ENCODE measurements at regions not wholly inside any gene's neighbourhood (a gene's known extent, or its start where the extent isn't known, plus 50 kb on each side); places are given as distances from the start of the nearest gene placed in this dataset.

DNA sequence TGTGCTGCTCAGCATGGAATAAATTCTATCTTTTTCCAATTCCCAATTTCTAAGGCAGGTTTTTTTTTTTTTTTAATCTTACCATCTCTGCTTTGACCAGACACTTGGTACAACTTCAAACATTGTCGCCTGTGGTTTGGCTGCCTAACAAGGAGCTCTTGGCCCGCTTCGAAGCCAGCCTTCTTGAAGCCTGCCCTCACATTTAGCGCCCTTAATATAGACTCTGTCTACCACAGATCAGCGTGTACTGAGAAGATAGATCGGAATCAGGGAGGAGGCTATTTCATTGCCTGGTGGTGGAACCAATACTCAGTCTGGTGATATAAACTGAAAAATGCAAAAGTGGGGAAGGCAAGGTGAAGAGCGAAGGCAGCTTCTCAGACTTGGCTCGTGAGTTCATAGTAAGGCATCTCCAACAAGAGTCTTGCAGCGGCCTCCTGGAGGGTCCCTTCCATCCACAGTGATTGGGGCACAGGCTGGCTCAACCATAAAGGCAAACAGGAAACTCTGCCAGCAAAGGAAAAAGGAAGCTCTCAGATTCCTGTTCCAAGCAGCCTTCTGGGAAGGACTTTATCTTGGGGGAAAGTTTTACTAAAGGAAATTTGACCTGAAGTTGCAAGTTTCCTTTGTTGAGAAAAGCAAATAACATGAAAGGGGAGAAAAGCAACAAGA lies 103.2 kb upstream of the BCL2L14 start (continued):
- no peak for TF ChIP-seq KDM5A (IDR thresholded peaks at IDR 0.05)
- no peak for TF ChIP-seq PBX3 (IDR thresholded peaks at IDR 0.05)

DNA sequence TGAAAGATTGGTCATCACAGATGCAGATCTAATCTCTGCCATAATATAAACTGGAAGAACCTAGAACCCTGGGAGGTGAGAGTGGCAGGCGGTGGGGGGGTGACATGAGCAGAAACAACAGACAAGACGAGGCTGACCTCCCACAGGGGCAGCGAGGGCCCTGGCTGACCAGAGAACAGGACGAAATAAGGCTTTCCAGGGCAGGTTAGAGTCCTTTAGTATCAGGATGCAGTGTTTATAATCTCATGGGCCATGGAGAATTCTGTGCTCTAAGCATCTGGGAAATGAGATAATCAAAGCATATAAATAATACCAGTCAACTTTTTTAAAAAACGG lies 102.7 kb upstream of the BCL2L14 start:
- ATAC-seq (no peak), FAIRE-seq (no peak)

More for the DNA sequence above, 102.7 kb upstream of the BCL2L14 start:
- ChIA-PET CTCF (no interaction called here), POLR2A (no interaction called here)
- Histone ChIP-seq H3K4me1 (no peaks in the 10 kb centered on the region), H3K9me3 (no peaks in the 10 kb centered on the region), H3K4me3 (no peak overlapping the region), H3K27ac (no peak overlapping the region), H3K4me2 (no peak overlapping the region)
- no peak for TF ChIP-seq CHD2 (IDR thresholded peaks at IDR 0.05; ENCODE audit: low read length, partially characterized antibody)
- TF ChIP-seq, protein P1, sequence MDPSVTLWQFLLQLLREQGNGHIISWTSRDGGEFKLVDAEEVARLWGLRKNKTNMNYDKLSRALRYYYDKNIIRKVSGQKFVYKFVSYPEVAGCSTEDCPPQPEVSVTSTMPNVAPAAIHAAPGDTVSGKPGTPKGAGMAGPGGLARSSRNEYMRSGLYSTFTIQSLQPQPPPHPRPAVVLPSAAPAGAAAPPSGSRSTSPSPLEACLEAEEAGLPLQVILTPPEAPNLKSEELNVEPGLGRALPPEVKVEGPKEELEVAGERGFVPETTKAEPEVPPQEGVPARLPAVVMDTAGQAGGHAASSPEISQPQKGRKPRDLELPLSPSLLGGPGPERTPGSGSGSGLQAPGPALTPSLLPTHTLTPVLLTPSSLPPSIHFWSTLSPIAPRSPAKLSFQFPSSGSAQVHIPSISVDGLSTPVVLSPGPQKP (IDR thresholded peaks at IDR 0.05; ENCODE audit: low read depth, low read length): no peak
- no peak for TF ChIP-seq REST (IDR thresholded peaks at IDR 0.05)
- TF ChIP-seq RCOR1 (IDR thresholded peaks at IDR 0.05; ENCODE audit: low read depth, low read length): no peak
- TF ChIP-seq HOXB13 (CRISPR knock-in tag; IDR thresholded peaks at IDR 0.05; ENCODE audit: low read depth): no peak
- no peak for TF ChIP-seq HEYL (CRISPR knock-in tag; IDR thresholded peaks at IDR 0.05)
- no peak for TF ChIP-seq CEBPB (IDR thresholded peaks at IDR 0.05)
- TF ChIP-seq JUNB (IDR thresholded peaks at IDR 0.05): no peak
- TF ChIP-seq EHF (CRISPR knock-in tag; IDR thresholded peaks at IDR 0.05): no peak
- no peak for TF ChIP-seq TP53 (CRISPR knock-in tag; IDR thresholded peaks at IDR 0.05)
- no peak for TF ChIP-seq MAZ (IDR thresholded peaks at IDR 0.05; ENCODE audit: borderline replicate concordance, low read depth, low read length)
- TF ChIP-seq POLR2A (IDR thresholded peaks at IDR 0.05; ENCODE audit: low read length): no peak
- no peak for TF ChIP-seq KDM1A (IDR thresholded peaks at IDR 0.05; ENCODE audit: low read depth)
- no peak for TF ChIP-seq GATA3 (IDR thresholded peaks at IDR 0.05; ENCODE audit: borderline replicate concordance)
- TF ChIP-seq JUN (IDR thresholded peaks at IDR 0.05): no peak
- TF ChIP-seq CTCF (IDR thresholded peaks at IDR 0.05): no peak
- TF ChIP-seq ESRRA (IDR thresholded peaks at IDR 0.05; ENCODE audit: borderline replicate concordance, low read length): no peak
- no peak for DNase-seq (ENCODE audit: low read depth in 1 of 2, low spot score in 1 of 2)
- 35% methylated on average over 5 of the region's 5 CpGs for WGBS (ENCODE audit: missing lambda C conversion rate)

Data from A549 (cell line).